ENCODE measurements at regions not wholly inside any gene's neighbourhood (a gene's known extent, or its start where the extent isn't known, plus 50 kb on each side); places are given as distances from the start of the nearest gene placed in this dataset.

- TF ChIP-seq CTCF (IDR thresholded peaks at IDR 0.05) = no peak
- no peak for TF ChIP-seq POLR2A (IDR thresholded peaks at IDR 0.05)
These were observed 138.2 kb upstream of the RAB4A start for GRCh38 chr1:229132706-229133105.
